Activated naive CD4-positive, alpha-beta T cell treated with anti-CD3 and anti-CD28 coated beads, Interleukin-2, amount 50 U/mL, for 72 hours (primary cell): ENCODE measurements at regions not wholly inside any gene's neighbourhood (a gene's known extent, or its start where the extent isn't known, plus 50 kb on each side); places are given as distances from the start of the nearest gene placed in this dataset.

Experiments used
- ATAC-seq, 2 donors: fragments of 150-1000 bp; cut with Tn5 transposase; 2 replicates each; pipeline ENCODE4 v1.10.0; 2021; ENCODE audit warnings: mild to moderate bottlenecking in 2 of 2, moderate library complexity in 2 of 2
- DNase-seq, 2 donors: peaks; one replicate each; pipeline ENCODE4 v3.0.0; 2021 to 2022; ENCODE audit warnings: low spot score in 2 of 2
- H3K27ac Mint-ChIP-seq, 2 donors: one replicate each; pipeline ENCODE4 v1.8.0; 2022; ENCODE audit warnings: mild to moderate bottlenecking in 2 of 2, mixed read lengths in 2 of 2
- H3K36me3 Mint-ChIP-seq, 2 donors: one replicate each; pipeline ENCODE4 v1.8.0; 2022; ENCODE audit warnings: mixed read lengths in 2 of 2
- H3K9me3 Mint-ChIP-seq, 2 donors: one replicate each; pipeline ENCODE4 v1.8.0; 2022; ENCODE audit warnings: mixed read lengths in 2 of 2

DNA sequence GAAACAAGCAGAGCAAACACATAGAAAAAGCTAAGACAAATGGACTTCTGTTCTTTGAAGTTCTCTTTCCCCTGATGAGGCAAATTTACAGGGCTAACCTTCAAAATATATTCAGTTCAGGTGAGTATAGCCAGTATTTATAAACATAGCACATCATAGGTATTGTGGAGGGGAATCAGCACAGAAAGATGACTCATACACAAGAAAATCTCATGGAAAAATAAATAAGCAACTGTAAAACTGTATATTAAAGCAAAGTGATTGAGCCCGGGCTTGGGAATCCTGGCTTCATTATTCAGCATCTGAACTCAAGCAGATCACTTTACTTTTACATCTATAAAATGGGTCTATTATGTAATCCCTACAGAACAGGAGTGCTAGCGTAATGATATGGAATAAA lies 173.5 kb upstream of the PAPPA start:
- ATAC-seq (no peak), DNase-seq (no peak)
- Mint-ChIP-seq H3K9me3 (peaks cover 10 to 17% of the 10 kb centered on the region in 2 donors), H3K36me3 (no peaks in the 10 kb centered on the region), H3K27ac (no peak overlapping the region)

DNA sequence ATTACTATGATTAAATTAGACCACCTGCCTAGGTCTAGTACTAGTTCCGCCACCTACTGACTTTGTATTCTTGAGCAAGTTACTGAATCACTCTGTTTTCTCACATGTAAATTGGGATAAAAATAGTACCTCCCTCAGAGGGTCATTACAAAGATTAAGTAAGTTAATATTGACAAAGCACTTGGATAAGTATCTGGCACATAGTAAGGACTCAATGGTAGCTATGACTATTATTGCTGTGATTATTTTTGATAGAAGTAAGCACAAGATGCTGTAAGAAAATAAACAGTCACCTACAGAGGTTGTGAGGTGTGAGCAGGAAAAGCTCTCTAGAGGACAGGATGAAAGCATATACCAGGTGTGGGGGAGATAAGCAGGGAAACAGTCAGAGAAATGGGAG lies 173.1 kb upstream of the PAPPA start:
- no peak for ATAC-seq
- H3K36me3 Mint-ChIP-seq: no peaks in the 10 kb centered on the region

DNA sequence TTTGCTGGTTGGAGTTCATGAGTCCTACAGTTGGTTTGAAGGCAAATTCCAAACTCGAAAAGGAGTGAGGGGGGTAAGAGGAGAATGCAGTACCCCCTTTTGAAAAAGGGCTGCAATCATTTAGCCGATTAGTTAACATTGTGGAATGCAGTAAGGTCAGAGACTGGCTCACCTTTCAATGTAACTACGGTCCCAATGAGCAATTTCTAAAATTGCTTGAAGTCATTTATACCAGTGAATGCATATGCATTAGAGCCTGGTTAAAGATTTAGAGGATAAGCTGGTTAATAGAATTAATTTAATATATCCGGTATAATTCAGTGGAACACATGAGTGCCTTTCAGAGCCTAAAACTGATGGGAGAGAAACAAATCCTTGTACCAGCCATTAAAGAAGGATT lies 172.6 kb upstream of the PAPPA start:
- Mint-ChIP-seq H3K27ac (no peak overlapping the region), H3K9me3 (peaks cover 10 to 17% of the 10 kb centered on the region in 2 donors)
- no peak for DNase-seq

More for the DNA sequence above, 173.1 kb upstream of the PAPPA start:
- Mint-ChIP-seq H3K9me3 (peaks cover 10 to 17% of the 10 kb centered on the region in 2 donors), H3K27ac (no peak overlapping the region)
- DNase-seq: no peak

DNA sequence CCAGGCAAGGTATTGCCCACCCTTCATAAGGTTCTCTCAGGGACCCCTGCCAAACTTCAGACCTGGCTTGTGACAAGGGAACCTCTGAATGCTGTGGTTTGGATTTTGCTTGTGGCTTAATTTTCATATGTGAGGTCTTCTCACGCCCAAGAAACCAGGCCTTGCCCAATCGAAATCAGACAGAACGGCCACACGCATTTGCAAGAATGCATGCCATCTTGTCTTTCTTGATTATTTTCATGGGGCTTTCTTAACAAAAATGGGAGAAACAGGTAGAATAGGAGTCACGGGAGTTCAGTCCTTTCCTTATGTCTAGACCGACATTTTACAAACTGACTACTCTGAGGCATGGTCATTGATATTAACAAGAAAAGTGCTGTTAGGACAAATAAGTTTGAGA lies 170.2 kb upstream of the PAPPA start:
- H3K9me3 Mint-ChIP-seq: peaks cover 4 to 13% of the 10 kb centered on the region in 2 donors
- no peak for ATAC-seq
- H3K27ac Mint-ChIP-seq: no peak overlapping the region
- no peaks in the 10 kb centered on the region for H3K36me3 Mint-ChIP-seq
- no peak for DNase-seq

More for the DNA sequence above, 172.6 kb upstream of the PAPPA start:
- no peak for ATAC-seq
- H3K36me3 Mint-ChIP-seq: no peaks in the 10 kb centered on the region

DNA sequence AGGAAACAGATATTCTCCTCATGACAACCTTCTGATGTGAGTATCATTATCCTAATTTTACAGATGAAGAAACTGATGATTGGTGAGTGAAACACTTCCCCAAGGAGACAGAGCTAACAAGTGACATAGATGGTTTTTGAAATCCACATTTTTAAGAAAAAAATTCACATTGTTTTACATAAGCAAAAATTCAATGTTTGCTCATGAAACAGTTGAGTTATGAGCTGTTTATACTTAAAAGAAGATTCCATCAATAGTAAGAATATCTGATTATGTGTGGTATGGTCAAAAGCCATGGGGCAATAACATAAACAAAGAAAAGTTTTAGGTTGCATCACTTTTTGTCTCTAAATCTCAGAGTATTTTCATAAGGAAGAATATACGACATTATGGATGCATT lies 167.9 kb upstream of the PAPPA start:
- no peak overlapping the region for H3K27ac Mint-ChIP-seq
- H3K36me3 Mint-ChIP-seq: no peaks in the 10 kb centered on the region
- ATAC-seq (no peak), DNase-seq (no peak)
- H3K9me3 Mint-ChIP-seq: peaks cover 8 to 10% of the 10 kb centered on the region in 2 donors

DNA sequence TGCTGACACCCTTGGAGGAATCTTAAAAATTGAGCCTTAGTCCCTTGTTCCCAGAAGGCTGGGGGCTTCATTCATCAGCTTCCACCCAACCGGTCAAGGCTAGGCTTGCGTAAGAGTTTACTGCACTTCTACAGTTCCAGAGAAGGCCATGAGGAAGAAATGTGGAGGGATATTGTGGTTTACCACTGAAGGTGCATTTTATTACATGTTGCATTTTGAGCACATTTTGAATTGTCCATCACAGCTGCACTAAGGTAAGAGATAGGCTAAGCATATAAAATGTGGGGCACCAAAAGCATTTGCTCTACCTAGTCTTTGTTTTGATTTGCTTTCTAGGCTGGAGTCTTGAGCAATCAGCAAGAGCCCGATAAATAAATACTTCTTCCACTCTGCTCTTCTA lies 167.1 kb upstream of the PAPPA start:
- Mint-ChIP-seq H3K27ac (no peak overlapping the region), H3K9me3 (peaks cover 8 to 9% of the 10 kb centered on the region in 2 donors), H3K36me3 (no peaks in the 10 kb centered on the region)
- ATAC-seq (no peak), DNase-seq (no peak)

DNA sequence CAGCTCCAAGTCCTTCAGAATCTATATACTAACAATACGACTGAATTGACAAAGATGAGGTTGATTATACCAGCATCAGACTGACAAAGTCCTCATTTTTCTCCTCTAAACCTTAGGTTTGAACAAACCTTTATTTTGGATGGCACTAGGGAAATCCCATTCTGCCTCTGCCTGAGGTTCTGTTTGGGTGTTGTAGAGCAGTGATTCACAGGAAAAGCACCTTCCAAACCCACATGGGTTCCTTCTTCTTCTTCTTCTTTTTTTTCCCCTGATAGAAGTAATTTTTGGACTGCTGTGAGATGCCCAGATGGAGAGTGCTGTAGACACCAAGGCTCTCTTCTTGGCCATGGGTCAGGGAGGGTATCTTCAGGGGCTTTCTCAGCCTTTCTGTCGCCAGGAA lies 164.9 kb upstream of the PAPPA start:
- peaks cover 8 to 13% of the 10 kb centered on the region in 2 donors for H3K9me3 Mint-ChIP-seq
- DNase-seq (no peak), ATAC-seq (no peak)
- no peaks in the 10 kb centered on the region for H3K36me3 Mint-ChIP-seq
- H3K27ac Mint-ChIP-seq: no peak overlapping the region

DNA sequence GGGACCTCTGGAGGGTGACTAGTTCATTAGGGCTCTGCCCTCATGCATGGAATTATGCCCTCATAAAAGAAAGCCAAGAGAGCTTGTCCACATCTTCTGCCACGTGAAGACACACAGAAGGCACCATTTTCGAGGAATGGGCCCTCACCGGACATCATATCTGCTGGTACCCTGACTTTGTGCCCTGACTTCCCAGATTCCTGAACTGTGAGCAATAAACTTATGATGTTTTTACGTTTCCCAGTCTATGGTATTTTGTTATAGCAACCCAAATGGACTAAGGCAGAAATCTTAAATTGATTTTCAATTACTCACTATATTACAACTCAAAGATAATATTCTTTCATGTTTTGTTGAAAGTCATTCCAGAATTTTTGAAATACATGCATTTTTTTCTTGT lies 163.8 kb upstream of the PAPPA start:
- no peaks in the 10 kb centered on the region for H3K36me3 Mint-ChIP-seq
- ATAC-seq (no peak), DNase-seq (no peak)
- no peak overlapping the region for H3K27ac Mint-ChIP-seq
- peaks cover 8 to 10% of the 10 kb centered on the region in 2 donors for H3K9me3 Mint-ChIP-seq

DNA sequence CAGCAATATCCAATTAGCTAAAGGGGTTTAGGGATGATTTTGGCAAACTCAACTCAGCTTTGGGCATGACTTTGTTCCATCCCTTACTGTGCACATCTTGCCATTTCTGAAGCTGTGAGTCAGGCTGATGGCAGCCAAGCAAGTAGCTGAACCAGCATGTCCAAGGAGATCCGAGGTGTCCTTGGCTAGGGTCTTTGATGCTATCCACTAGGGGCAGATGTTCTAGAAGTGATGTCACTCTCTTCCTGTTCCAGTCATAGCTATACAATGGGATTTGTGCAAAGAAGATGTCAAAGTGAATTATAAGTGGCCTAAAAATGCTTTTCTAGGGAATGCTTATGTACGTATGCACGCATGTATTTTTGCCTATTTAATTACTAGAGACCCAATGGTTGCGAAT lies 160.8 kb upstream of the PAPPA start:
- no peaks in the 10 kb centered on the region for H3K36me3 Mint-ChIP-seq

DNA sequence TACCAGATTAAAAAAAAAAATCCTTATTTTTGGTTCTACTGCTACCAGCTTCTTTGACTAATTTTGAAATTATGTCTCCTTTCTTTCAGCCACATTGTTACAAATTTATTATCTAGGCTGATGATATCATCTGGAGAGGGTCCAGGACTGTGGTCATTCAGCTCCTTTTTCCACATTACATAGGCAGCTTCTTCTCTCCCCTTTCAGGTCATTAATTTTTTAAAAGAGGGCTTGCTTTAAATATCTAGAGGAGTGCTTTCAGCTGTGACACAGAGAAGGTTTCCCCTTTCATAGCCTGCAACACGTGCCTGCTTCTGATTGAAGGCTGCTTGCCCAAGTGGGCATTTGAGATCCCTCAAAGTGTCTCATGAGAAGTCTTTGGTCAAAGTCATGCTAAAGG lies 155.7 kb upstream of the PAPPA start:
- Mint-ChIP-seq H3K36me3 (no peaks in the 10 kb centered on the region), H3K9me3 (no peaks in the 10 kb centered on the region), H3K27ac (no peak overlapping the region)
- ATAC-seq (no peak), DNase-seq (no peak)

More for the DNA sequence above, 160.8 kb upstream of the PAPPA start:
- no peak overlapping the region for H3K27ac Mint-ChIP-seq
- DNase-seq: no peak
- no peak for ATAC-seq
- peaks cover 4 to 5% of the 10 kb centered on the region in 2 donors for H3K9me3 Mint-ChIP-seq

DNA sequence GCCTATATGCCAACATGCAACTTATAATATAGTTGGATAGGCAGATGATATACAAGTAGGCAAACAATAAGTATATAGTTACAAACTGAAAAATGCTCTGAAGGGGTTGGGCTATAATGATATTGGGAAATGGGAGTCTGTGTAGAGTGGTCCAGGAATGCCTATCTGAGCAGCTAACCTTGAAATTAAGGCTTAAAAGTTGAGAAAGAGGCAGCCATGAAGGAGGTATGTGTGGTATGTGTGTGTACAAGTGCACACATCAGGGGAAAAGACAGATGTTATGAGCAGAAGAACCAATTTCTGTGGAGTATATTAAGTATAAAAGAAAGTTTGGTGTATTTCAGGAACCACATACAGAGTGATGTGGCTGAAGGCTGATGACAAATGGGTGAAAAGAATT lies 154.9 kb upstream of the PAPPA start:
- ATAC-seq (no peak), DNase-seq (no peak)
- no peak overlapping the region for H3K27ac Mint-ChIP-seq
- H3K9me3 Mint-ChIP-seq: no peaks in the 10 kb centered on the region
- H3K36me3 Mint-ChIP-seq: no peaks in the 10 kb centered on the region

DNA sequence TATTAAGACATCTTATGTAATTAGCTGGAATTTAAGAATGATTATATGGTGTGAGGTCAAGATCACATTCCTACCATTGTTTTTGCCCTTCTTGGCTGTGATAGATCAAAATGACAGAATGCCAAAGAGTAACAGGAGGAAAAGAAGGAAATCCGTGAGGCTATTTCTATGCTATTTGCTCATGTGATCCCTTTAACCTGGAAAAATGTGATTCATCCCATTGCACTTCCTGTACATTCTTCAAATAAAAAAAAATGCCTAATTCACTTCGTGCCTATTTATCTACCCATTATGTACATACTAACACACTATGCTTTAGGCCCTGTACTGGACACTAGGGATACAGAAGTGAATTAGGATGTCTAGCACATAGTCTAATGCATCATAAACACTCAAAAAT lies 154.1 kb upstream of the PAPPA start:
- no peaks in the 10 kb centered on the region for H3K36me3 Mint-ChIP-seq
- ATAC-seq: no peak

DNA sequence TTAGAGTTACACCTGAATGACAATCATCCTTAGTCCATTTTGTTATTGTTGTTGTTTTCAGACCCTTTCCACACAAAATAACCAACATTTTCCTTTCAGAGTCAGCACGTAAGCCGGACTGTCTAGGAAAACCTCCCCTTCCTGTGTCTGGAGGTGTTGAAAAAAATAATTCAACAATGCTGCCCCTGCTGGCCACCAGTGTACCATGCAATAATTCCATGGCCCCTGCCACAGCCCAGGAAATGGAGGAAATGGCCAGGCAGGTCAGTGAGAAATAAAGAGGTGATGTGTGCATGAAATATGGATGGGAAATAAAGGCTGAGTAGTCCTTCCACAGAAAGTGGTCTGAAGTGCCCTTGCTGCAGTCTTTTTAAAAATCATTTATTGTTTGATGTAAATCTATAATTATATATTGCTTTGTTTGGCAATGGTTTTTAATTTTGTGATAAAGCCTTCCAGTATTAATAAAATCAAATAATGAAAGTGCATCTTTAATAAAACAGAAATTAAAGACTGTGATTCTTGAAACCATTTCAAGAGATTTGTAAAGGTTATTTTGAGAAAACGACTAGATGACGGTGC lies 152.8 kb upstream of the PAPPA start:
- no peak for ATAC-seq
- Mint-ChIP-seq H3K36me3 (no peaks in the 10 kb centered on the region), H3K27ac (no peak overlapping the region), H3K9me3 (no peaks in the 10 kb centered on the region)
- DNase-seq: no peak

More for the DNA sequence above, 154.1 kb upstream of the PAPPA start:
- DNase-seq: no peak
- Mint-ChIP-seq H3K9me3 (no peaks in the 10 kb centered on the region), H3K27ac (no peak overlapping the region)

DNA sequence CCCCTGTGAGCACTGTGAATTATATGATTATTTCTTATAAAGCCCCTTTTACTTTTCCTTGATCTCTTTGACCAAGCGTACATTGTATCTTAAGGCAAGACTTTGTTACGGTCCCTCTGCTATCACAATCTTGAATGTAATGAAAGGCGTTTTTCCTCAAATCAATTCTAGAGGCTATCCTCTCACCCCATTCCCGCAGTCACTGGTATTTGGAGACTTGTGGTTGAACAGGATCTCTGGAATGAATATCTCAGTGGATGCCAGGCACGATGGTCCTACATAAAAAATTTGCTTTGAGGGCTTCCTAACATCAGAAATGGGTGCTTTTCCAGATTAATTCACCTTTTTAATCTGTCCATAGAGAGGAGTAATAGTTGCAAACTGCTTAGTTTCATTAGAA lies 151.4 kb upstream of the PAPPA start:
- no peaks in the 10 kb centered on the region for H3K36me3 Mint-ChIP-seq
- no peak overlapping the region for H3K27ac Mint-ChIP-seq
- ATAC-seq: no peak
- DNase-seq: no peak
- no peaks in the 10 kb centered on the region for H3K9me3 Mint-ChIP-seq

DNA sequence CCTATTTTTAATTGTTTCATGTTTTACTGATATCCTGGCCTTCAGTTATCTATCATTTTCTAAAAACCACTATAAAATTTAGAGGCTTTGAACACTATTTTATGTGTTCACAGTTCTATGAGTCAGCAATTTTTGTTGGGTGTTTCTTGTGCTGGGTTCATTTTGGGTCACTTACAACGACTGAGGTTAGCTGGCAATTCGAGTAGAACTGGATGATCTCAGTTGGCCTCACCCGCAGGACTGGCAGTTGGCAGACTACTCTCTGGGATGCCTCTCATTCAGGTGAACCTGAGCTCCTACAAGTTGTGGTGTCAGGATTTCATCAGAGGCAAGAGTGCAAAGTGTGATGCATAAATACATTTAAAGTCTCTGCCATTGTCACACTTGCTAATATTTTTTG lies 151.0 kb upstream of the PAPPA start:
- H3K9me3 Mint-ChIP-seq: no peaks in the 10 kb centered on the region
- DNase-seq (no peak), ATAC-seq (no peak)
- no peaks in the 10 kb centered on the region for H3K36me3 Mint-ChIP-seq
- H3K27ac Mint-ChIP-seq: no peak overlapping the region

DNA sequence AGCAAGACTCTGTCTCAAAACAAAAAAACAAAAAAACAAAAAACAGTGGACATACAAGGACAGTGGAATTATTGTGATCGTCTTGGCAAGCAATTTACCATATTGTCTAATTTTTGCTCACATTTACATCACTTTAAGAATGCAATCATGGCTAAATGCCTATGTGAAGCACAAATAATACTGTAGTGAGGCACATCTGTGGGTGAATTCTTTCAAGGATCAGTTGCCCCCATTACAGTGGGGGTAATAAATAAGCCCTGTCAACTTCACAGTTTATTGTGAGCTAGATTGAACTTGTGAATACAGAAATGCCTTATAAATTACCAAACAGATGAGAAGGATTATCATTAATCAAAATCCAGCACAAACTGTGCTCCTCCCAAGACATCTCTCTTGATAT lies 150.2 kb upstream of the PAPPA start:
- ATAC-seq (no peak), DNase-seq (no peak)
- H3K27ac Mint-ChIP-seq: no peak overlapping the region
- H3K36me3 Mint-ChIP-seq: no peaks in the 10 kb centered on the region
- H3K9me3 Mint-ChIP-seq: no peaks in the 10 kb centered on the region

DNA sequence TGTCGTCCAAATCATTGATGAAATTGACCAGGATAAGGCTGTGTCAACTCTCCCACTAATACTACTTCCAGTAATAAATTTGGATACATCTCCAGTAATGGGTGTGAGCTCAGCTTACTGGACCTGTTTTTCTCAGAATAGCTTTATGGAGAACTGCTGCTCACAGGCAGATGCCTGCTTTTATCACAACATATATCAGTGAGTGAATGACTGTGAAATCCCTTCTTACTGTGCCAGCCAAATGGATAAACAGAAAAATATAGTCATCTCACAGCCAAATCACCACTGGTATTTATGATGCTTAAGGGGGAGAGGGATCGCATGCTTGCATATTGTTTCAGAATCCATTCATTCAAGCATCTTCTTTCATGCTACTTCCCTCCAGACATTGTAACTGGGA lies 148.4 kb upstream of the PAPPA start:
- H3K36me3 Mint-ChIP-seq: no peaks in the 10 kb centered on the region
- H3K9me3 Mint-ChIP-seq: peaks cover 3 to 5% of the 10 kb centered on the region in 2 donors
- ATAC-seq (no peak), DNase-seq (no peak)
- no peak overlapping the region for H3K27ac Mint-ChIP-seq

DNA sequence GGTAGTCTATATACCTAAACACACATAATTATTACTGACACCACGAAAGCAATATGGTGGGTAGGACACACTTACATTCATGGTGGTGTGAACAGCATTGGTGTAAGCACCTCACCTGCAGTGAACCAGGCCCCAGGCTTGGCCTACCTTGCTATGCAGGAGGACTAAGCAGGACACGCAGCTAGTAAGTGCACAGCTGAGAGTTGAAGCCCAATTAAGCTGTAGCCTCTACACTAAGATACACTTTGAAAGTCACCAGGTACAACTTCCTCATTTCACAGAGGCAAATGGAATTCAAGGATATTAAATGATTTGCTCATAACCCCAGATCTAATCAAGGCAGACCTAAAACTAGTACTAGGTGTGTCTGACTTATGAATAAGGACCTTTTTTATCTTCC lies 145.8 kb upstream of the PAPPA start:
- Mint-ChIP-seq H3K9me3 (peaks cover 7 to 17% of the 10 kb centered on the region in 2 donors), H3K27ac (no peak overlapping the region), H3K36me3 (no peaks in the 10 kb centered on the region)
- no peak for ATAC-seq
- DNase-seq: no peak

DNA sequence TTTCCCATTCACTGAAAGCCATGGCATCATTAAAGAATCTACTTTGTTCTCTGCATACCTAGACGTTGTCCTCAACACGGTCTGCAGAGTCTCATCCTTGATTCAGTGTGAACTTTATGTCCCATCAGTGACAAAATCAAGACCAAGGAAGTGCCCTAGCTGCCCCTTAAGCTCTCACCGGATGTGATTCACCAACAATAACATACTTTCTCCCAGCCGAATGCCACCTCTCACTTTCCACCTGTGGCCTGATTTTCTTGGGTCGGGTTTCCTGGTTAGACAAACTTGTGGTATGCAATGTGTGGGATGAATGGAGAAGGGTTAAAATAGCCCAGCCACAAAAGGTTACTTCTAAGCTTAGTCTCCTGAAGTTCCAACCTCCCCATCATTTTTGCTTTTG lies 145.3 kb upstream of the PAPPA start:
- Mint-ChIP-seq H3K27ac (no peak overlapping the region), H3K9me3 (peaks cover 7 to 18% of the 10 kb centered on the region in 2 donors), H3K36me3 (no peaks in the 10 kb centered on the region)
- ATAC-seq: no peak
- DNase-seq: no peak
